ENCODE measurements at regions not wholly inside any gene's neighbourhood (a gene's known extent, or its start where the extent isn't known, plus 50 kb on each side); places are given as distances from the start of the nearest gene placed in this dataset.

DNA sequence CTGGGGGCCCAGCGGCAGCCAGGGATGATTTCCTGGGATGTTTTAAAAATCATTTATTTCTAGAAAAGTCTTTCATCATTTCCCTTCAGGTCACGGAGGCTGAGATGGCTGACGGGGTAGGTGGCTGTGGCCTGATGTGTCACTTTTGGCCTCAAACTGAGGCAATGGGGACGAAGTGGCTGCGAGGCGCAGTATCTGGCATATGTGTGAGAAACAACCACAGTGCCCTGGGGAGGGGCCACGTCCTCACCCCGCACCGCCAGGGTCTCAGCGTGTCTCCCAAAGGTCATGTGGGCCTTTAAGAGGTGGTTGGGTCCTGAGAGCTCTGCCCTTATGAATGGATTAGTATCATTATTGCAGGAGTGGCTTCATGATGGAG lies 120.0 kb downstream of the CEBPB start:
- Histone ChIP-seq H3K4me3 (ENCODE audit: low read length) (no peak overlapping the region), H3K27ac (ENCODE audit: low read length) (no peak overlapping the region), H3K27me3 (ENCODE audit: low read length) (no peaks in the 10 kb centered on the region), H3K36me3 (ENCODE audit: low read depth, low read length) (no peaks in the 10 kb centered on the region), H4K20me1 (ENCODE audit: low read length) (no peaks in the 10 kb centered on the region), H3K4me1 (ENCODE audit: insufficient read depth, low read length) (peaks cover 63% of the 10 kb centered on the region), H3K79me2 (ENCODE audit: low read length) (no peaks in the 10 kb centered on the region), H2AFZ (ENCODE audit: low read length) (no peak overlapping the region), H3F3A (ENCODE audit: low read length, unreplicated experiment) (no peaks in the 10 kb centered on the region), H3K9me2 (replicated peaks; ENCODE audit: low read length) (no peaks in the 10 kb centered on the region), H3K9ac (ENCODE audit: low read length) (no peak overlapping the region), H3K9me3 (ENCODE audit: low read length) (no peaks in the 10 kb centered on the region), H3K4me2 (ENCODE audit: low read length) (no peak overlapping the region)
- DNase-seq (no peak), ATAC-seq (no peak)
- BruUV-seq (replicated peaks): no TSS peak
- ChIA-PET CTCF (no interaction called here), POLR2A (ENCODE audit: unreplicated experiment) (no interaction called here)
- TF ChIP-seq, protein P1, sequence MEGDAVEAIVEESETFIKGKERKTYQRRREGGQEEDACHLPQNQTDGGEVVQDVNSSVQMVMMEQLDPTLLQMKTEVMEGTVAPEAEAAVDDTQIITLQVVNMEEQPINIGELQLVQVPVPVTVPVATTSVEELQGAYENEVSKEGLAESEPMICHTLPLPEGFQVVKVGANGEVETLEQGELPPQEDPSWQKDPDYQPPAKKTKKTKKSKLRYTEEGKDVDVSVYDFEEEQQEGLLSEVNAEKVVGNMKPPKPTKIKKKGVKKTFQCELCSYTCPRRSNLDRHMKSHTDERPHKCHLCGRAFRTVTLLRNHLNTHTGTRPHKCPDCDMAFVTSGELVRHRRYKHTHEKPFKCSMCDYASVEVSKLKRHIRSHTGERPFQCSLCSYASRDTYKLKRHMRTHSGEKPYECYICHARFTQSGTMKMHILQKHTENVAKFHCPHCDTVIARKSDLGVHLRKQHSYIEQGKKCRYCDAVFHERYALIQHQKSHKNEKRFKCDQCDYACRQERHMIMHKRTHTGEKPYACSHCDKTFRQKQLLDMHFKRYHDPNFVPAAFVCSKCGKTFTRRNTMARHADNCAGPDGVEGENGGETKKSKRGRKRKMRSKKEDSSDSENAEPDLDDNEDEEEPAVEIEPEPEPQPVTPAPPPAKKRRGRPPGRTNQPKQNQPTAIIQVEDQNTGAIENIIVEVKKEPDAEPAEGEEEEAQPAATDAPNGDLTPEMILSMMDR (conservative IDR thresholded peaks at IDR 0.05; ENCODE audit: low read depth, low read length): no peak
- no peak for TF ChIP-seq EZH2phosphoT487 (IDR thresholded peaks at IDR 0.05; ENCODE audit: borderline replicate concordance, low read length)
- no peak for TF ChIP-seq EZH2 (IDR thresholded peaks at IDR 0.05; ENCODE audit: low read length, unreplicated experiment)
- intact Hi-C loops (cut with micrococcal nuclease): no loop called here

DNA sequence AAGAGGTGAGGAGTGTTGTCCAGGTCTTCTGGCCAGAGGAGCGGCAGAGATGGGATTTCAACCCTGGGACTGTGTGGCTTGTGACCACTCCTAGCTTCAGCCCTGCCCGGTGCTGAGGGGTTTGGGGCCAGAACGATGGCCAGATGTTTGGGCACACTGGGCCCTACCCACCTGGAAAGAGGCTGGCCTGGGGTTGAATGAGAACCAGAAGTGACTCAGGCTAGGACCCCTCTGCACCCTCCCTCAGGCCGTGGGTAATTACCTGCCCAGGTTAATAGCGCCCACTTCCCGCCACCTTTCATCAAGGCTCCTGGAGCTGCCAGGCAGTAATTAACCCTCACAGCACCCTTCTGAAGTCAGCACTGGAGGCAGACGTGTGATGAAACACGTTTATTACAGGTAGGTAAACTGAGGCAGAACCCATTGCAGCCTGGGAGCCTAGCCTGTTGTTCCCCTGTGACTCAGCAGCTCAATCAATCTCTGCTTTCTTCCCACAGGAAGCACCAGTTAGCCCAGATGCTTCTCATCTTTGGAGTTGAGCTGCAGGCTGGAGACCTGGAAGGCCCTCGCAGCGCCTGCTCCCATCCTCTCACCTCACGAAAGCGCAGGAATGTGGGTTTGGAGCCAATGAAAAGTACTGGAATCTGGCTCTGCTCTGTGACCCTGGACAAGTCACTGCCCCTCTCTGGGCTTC lies 120.8 kb downstream of the CEBPB start:
- H2AFZ ChIP-seq (ENCODE audit: low read length): no peak overlapping the region
- no peaks in the 10 kb centered on the region for H4K20me1 ChIP-seq (ENCODE audit: low read length)
- TF ChIP-seq, protein P1 (conservative IDR thresholded peaks at IDR 0.05; ENCODE audit: low read depth, low read length): no peak
- no peak for TF ChIP-seq EZH2phosphoT487 (IDR thresholded peaks at IDR 0.05; ENCODE audit: borderline replicate concordance, low read length)
- TF ChIP-seq EZH2 (IDR thresholded peaks at IDR 0.05; ENCODE audit: low read length, unreplicated experiment): no peak
- no peak for ATAC-seq
- no peak overlapping the region; the same call in 1 of the 2 replicates for H3K9ac ChIP-seq (ENCODE audit: low read length)
- no peaks in the 10 kb centered on the region for H3K79me2 ChIP-seq (ENCODE audit: low read length)
- no peaks in the 10 kb centered on the region for H3K9me3 ChIP-seq (ENCODE audit: low read length)
- no peaks in the 10 kb centered on the region for H3F3A ChIP-seq (ENCODE audit: low read length, unreplicated experiment)
- BruUV-seq (replicated peaks): no TSS peak
- ChIA-PET POLR2A (ENCODE audit: unreplicated experiment) (no interaction called here), CTCF (no interaction called here)
- H3K27me3 ChIP-seq (ENCODE audit: low read length): no peaks in the 10 kb centered on the region
- intact Hi-C loops (cut with micrococcal nuclease): no loop called here
- H3K4me3 ChIP-seq (ENCODE audit: low read length): no peak overlapping the region
- no peaks in the 10 kb centered on the region for H3K9me2 ChIP-seq (replicated peaks; ENCODE audit: low read length)
- H3K36me3 ChIP-seq (ENCODE audit: low read depth, low read length): no peaks in the 10 kb centered on the region
- H3K4me1 ChIP-seq (ENCODE audit: insufficient read depth, low read length): peaks cover 56% of the 10 kb centered on the region
- DNase-seq: no peak
- H3K4me2 ChIP-seq (ENCODE audit: low read length): no peak overlapping the region
- peak overlapping the region; percentile 91 for H3K27ac ChIP-seq (ENCODE audit: low read length)

DNA sequence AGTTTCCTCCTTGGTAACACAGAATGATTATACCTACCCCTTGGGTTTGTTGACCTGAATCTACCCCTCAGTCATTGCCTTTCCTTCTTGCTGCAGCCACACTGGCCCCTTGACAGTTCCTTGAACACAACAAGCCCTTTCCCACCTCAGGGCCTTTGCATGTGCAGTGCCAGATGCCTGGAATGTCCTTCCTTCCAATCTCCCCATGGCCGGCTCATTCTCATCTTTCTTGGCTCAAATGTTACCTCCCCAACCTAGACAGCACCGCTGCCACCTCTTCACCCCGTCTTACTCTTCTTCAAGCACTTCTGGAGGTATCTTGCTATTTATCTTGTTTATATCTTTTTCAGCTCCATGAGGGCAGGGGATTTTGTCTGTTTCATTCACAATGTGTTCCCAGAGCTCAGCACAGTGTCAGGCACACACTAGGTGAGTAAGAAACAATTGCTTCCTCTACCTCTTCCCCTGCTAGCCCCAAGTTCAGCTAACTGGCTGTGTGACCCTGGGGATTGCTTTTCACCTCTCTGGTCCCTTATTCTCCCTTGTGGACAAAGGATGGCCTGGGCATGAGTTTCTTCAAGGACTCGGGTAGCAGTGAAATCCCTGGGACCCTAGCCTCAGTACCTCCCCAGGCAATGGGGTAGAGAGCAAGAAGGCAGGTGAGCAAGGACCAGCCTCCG lies 121.5 kb downstream of the CEBPB start:
- POLR2A ChIA-PET (ENCODE audit: unreplicated experiment): no interaction called here
- Histone ChIP-seq H3K4me3 (ENCODE audit: low read length) (peak overlapping the region; percentile 13; the same call in 1 of the 2 replicates), H2AFZ (ENCODE audit: low read length) (peak overlapping the region; percentile 53), H3K36me3 (ENCODE audit: low read depth, low read length) (no peaks in the 10 kb centered on the region), H3K4me2 (ENCODE audit: low read length) (peak overlapping the region; percentile 61), H3K27ac (ENCODE audit: low read length) (peak overlapping the region; percentile 91), H3K4me1 (ENCODE audit: insufficient read depth, low read length) (peaks cover 56% of the 10 kb centered on the region), H3K9ac (ENCODE audit: low read length) (peak overlapping the region; percentile 68), H3K79me2 (ENCODE audit: low read length) (no peaks in the 10 kb centered on the region), H3K9me3 (ENCODE audit: low read length) (no peaks in the 10 kb centered on the region), H3F3A (ENCODE audit: low read length, unreplicated experiment) (no peaks in the 10 kb centered on the region), H4K20me1 (ENCODE audit: low read length) (no peaks in the 10 kb centered on the region), H3K27me3 (ENCODE audit: low read length) (no peaks in the 10 kb centered on the region), H3K9me2 (replicated peaks; ENCODE audit: low read length) (no peaks in the 10 kb centered on the region)
- intact Hi-C loops (cut with micrococcal nuclease): no loop called here
- CTCF ChIA-PET: no interaction called here
- no peak for ATAC-seq
- BruUV-seq (replicated peaks): TSS peak; percentile 25
- TF ChIP-seq, protein P1 (conservative IDR thresholded peaks at IDR 0.05; ENCODE audit: low read depth, low read length): no peak
- TF ChIP-seq EZH2phosphoT487 (IDR thresholded peaks at IDR 0.05; ENCODE audit: borderline replicate concordance, low read length) (no peak), EZH2 (IDR thresholded peaks at IDR 0.05; ENCODE audit: low read length, unreplicated experiment) (no peak)
- no peak for DNase-seq
